Keratinocyte (primary cell): ENCODE measurements at regions not wholly inside any gene's neighbourhood (a gene's known extent, or its start where the extent isn't known, plus 50 kb on each side); places are given as distances from the start of the nearest gene placed in this dataset.

Experiments used
- CTCF ChIP-seq, 3 experiments: IDR thresholded peaks in 1 of 3; conservative IDR thresholded peaks in 1 of 3; optimal IDR thresholded peaks in 1 of 3; 2 replicates in 2 of 3; 3 replicates in 1 of 3; pipeline versions ENCODE3 to v1.5.1; 2011; ENCODE audit warnings: low read length in 3 of 3, mild to moderate bottlenecking in 3 of 3, moderate library complexity in 2 of 3, control low read depth in 1 of 3, inconsistent platforms in 1 of 3; ENCODE audit not compliant: insufficient read depth in 2 of 3; ENCODE audit errors: extremely low read depth in 1 of 3
- EZH2 ChIP-seq: IDR thresholded peaks from one replicate; pipeline ENCODE4 v1.6.1; 2012; ENCODE audit warnings: inconsistent platforms, mild to moderate bottlenecking, low read length, moderate library complexity

DNA sequence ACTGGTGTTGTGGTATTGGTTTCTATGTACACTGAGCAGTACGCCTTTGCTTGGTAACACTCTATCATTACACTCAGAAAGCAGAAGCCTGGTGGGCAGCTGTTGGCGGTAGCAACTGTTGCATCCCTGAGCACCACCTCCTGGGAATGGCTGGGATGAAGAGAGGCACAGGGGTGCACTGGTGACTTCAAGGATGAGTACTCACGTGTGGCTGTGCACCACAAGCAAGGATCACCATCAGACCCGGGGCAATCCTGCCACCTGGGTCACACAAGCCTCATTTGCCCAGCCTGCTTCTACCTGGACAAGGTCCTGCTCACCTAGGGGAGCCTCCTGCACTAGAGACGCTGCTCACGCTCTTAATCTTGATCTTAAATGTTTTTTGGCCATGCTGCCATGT is 336.4 kb downstream of the SI start:
- TF ChIP-seq EZH2 = no peak
- no peak for TF ChIP-seq CTCF (optimal IDR thresholded peaks at IDR 0.05 in 1 of 3, IDR thresholded peaks at IDR 0.05 in 1 of 3, conservative IDR thresholded peaks at IDR 0.05 in 1 of 3; ENCODE audit: extremely low read depth in 1 of 3, insufficient read depth in 2 of 3, low read length in 3 of 3)
